Central memory CD8-positive, alpha-beta T cell (primary cell): ENCODE measurements at regions not wholly inside any gene's neighbourhood (a gene's known extent, or its start where the extent isn't known, plus 50 kb on each side); places are given as distances from the start of the nearest gene placed in this dataset.

Source experiments
- ATAC-seq: fragments of 150-1000 bp; cut with Tn5 transposase; replicated peaks from 2 replicates; pipeline ENCODE4 v1.10.0; 2022; ENCODE audit warnings: mild to moderate bottlenecking, moderate FRiP score, moderate number of reproducible peaks; ENCODE audit not compliant: poor library complexity, severe bottlenecking; ENCODE audit errors: extremely low read depth
- DNase-seq, 2 donors: peaks; one replicate each; pipeline ENCODE4 v3.0.0; 2021; ENCODE audit warnings: low spot score in 2 of 2
- H3K27ac Mint-ChIP-seq: one replicate; pipeline ENCODE4 v1.8.0; 2022; ENCODE audit warnings: low read depth, mild to moderate bottlenecking, moderate library complexity, mixed read lengths
- H3K27me3 Mint-ChIP-seq: one replicate; pipeline ENCODE4 v1.8.0; 2022; ENCODE audit warnings: mixed read lengths
- H3K36me3 Mint-ChIP-seq: one replicate; pipeline ENCODE4 v1.8.0; 2022; ENCODE audit warnings: mild to moderate bottlenecking, moderate library complexity, mixed read lengths; ENCODE audit not compliant: insufficient read depth
- H3K4me1 Mint-ChIP-seq: one replicate; pipeline ENCODE4 v1.8.0; 2022; ENCODE audit warnings: mixed read lengths
- H3K4me3 Mint-ChIP-seq: one replicate; pipeline ENCODE4 v1.8.0; 2022; ENCODE audit warnings: mild to moderate bottlenecking, moderate library complexity, mixed read lengths
- H3K9me3 Mint-ChIP-seq: one replicate; pipeline ENCODE4 v1.8.0; 2022; ENCODE audit warnings: mixed read lengths

DNA sequence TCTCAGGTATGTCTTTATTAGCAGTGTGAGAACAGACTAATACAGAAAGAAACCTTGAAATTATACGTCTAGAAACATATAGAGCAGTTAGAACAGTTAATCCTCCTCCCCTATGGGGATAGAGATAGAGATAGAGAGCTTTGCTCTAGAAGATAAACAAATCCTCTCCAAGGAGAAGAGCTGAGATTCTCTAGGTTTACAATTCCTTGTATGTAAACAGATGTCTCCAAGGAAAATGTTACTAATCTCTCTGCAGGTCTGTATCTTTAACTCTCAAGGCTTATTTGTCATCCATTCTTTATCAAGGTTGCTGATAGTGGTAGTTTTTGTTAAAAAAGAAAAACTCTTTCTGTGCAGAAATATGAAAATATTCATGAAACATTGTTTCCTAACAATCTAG, 282.1 kb upstream of the GIMD1 start:
- Mint-ChIP-seq H3K4me3 (no peak overlapping the region), H3K4me1 (no peaks in the 10 kb centered on the region), H3K9me3 (peaks cover 5% of the 10 kb centered on the region), H3K36me3 (no peaks in the 10 kb centered on the region), H3K27me3 (no peaks in the 10 kb centered on the region), H3K27ac (no peak overlapping the region)
- no peak for DNase-seq
- ATAC-seq, result no peak

- H3K4me1 Mint-ChIP-seq, result no peaks in the 10 kb centered on the region
- H3K4me3 Mint-ChIP-seq, result no peak overlapping the region
- no peaks in the 10 kb centered on the region for H3K27me3 Mint-ChIP-seq
- no peak for ATAC-seq
- H3K36me3 Mint-ChIP-seq, result no peaks in the 10 kb centered on the region
- no peak overlapping the region for H3K27ac Mint-ChIP-seq
- no peak for DNase-seq
- H3K9me3 Mint-ChIP-seq, result no peaks in the 10 kb centered on the region
These were observed 278.9 kb upstream of the GIMD1 start for GRCh38 chr4:106647451-106647850.

DNA sequence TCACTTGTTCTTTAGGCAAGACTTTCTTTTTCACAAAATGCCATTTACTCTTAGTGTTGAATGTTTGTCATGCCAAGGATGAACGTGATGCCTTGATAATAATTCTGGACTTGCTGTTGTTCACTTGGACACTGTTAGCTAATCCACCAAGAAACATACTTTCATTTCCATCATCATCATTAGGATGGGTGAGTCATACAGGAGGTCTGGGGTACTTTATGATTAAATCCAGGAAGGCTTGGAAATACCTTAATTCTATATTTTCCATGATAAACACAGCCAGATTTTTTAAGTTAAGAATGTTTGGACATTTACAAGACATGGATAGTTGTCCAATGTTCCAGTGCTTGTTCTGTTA, 260.7 kb upstream of the GIMD1 start:
- DNase-seq (no peak), ATAC-seq (no peak)
- Mint-ChIP-seq H3K4me3 (no peak overlapping the region), H3K27me3 (no peaks in the 10 kb centered on the region), H3K9me3 (peaks cover 6% of the 10 kb centered on the region), H3K36me3 (no peaks in the 10 kb centered on the region), H3K27ac (no peak overlapping the region), H3K4me1 (no peaks in the 10 kb centered on the region)

DNA sequence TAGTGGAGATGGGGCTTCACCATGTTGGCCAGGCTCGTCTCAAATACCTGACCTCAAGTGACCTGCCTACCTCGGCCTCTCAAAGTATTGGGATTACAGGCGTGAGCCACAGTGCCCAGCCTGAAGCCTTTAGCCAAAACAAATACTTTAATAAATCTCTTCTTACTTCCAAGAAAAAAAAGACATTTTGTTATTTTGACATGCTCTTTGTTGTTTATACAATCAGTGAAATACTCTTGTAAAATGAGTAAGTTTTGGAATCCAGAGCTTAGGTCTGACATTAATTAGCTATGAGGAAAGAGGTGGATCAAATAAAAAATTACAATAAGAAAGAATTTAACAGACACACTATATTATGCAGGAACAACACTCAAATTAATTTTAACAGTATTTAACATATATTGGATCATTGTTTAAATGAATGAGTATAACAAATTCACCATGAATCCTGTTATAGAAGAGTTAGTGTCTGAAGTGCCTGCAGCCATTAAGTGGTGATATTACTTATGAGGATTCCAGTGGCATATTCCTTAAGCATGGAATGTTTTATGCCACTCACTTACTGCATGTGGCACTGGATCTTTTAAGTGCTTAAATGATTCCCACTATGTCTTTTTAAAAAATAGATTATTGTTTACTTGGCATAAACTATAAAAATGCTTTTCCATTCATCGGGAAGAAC, 260.1 kb upstream of the GIMD1 start:
- no peaks in the 10 kb centered on the region for H3K27me3 Mint-ChIP-seq
- H3K4me3 Mint-ChIP-seq, result no peak overlapping the region
- no peaks in the 10 kb centered on the region for H3K36me3 Mint-ChIP-seq
- H3K4me1 Mint-ChIP-seq, result no peaks in the 10 kb centered on the region
- H3K9me3 Mint-ChIP-seq, result peaks cover 6% of the 10 kb centered on the region
- no peak overlapping the region for H3K27ac Mint-ChIP-seq
- ATAC-seq (no peak), DNase-seq (no peak)

GRCh38 chr4:106627051-106627450, 258.5 kb upstream of the GIMD1 start:
- H3K36me3 Mint-ChIP-seq, result no peaks in the 10 kb centered on the region
- no peaks in the 10 kb centered on the region for H3K4me1 Mint-ChIP-seq
- no peak for DNase-seq
- peaks cover 5% of the 10 kb centered on the region for H3K9me3 Mint-ChIP-seq
- ATAC-seq, result no peak
- H3K27ac Mint-ChIP-seq, result no peak overlapping the region
- no peaks in the 10 kb centered on the region for H3K27me3 Mint-ChIP-seq
- H3K4me3 Mint-ChIP-seq, result no peak overlapping the region

DNA sequence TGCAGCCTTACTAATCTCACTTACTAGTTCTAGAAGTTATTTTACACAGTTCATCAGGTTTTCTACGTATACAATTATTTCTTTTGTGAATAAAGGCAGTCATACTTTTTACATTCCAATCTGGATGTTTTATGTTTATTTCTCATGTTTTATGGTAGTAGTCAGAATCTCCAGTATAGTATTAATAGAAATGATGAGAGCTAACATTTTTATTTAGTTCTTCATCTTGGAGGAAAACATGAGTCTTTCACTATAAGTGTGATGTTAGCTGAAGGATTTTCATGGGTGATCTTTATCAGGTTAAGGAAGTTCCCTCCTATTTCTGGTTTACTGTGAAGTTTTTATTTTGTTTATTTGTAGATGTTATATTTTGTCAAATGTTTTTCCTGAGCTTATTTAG, 256.1 kb upstream of the GIMD1 start:
- Mint-ChIP-seq H3K27ac (no peak overlapping the region), H3K4me3 (no peak overlapping the region), H3K4me1 (no peaks in the 10 kb centered on the region)

DNA sequence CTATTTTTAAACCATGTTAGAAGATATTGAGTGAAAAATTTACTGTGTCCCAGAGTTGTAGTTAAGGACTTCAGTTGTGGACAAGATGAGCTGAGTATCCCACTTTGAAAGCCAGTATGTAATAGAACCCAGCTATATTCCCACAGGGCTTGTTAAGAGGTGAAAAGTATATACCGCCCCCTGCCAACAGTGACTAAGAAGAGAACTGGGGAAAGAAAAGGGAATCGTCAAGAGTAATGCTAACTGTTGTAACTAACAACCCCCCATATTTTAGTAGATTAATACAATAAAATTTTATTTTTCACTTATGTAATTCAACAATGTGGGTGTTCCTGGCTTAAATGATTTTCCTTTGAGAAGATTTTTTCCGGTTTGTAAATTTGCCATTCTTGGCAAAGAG, 250.4 kb upstream of the GIMD1 start:
- Mint-ChIP-seq H3K36me3 (no peaks in the 10 kb centered on the region), H3K27ac (no peak overlapping the region), H3K9me3 (peaks cover 5% of the 10 kb centered on the region), H3K4me3 (no peak overlapping the region), H3K27me3 (no peaks in the 10 kb centered on the region), H3K4me1 (no peaks in the 10 kb centered on the region)
- ATAC-seq, result no peak
- DNase-seq, result no peak

More for the DNA sequence above, 256.1 kb upstream of the GIMD1 start:
- H3K9me3 Mint-ChIP-seq, result no peaks in the 10 kb centered on the region
- no peak for ATAC-seq
- H3K36me3 Mint-ChIP-seq, result no peaks in the 10 kb centered on the region
- no peaks in the 10 kb centered on the region for H3K27me3 Mint-ChIP-seq
- no peak for DNase-seq

- Mint-ChIP-seq H3K4me1 (no peaks in the 10 kb centered on the region), H3K27ac (no peak overlapping the region), H3K4me3 (no peak overlapping the region), H3K36me3 (no peaks in the 10 kb centered on the region), H3K27me3 (no peaks in the 10 kb centered on the region), H3K9me3 (peaks cover 5% of the 10 kb centered on the region)
- DNase-seq (no peak), ATAC-seq (no peak)
These were observed 247.4 kb upstream of the GIMD1 start for GRCh38 chr4:106615961-106616360.

DNA sequence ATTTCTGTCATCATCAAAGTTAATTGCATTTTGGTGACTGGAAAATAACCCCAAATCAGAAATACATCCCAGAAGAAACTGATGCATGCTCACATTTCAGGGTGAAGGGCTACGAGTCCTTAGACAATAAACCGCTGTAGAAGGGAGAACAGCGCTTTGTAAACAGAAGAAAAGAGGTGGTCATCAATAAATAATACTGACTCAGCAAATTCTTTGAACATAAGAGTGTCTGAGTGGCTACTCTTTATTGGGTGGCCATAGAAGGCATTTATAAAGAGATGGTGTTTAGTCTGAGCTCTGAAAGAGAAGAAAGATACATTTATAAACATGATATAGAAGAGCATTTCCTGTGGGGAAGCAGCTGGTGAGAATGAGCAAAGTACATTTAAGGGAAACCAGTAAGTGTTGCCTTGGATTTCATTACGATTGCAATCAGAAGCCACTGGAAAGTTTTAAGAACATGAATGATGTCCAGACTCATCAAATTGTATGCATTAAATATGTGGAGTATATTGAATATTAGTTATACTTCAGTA, 246.9 kb upstream of the GIMD1 start:
- Mint-ChIP-seq H3K36me3 (no peaks in the 10 kb centered on the region), H3K27me3 (no peaks in the 10 kb centered on the region), H3K9me3 (peaks cover 5% of the 10 kb centered on the region), H3K27ac (no peak overlapping the region), H3K4me3 (no peak overlapping the region), H3K4me1 (no peaks in the 10 kb centered on the region)
- DNase-seq (no peak), ATAC-seq (no peak)

- Mint-ChIP-seq H3K9me3 (peaks cover 5% of the 10 kb centered on the region), H3K4me3 (no peak overlapping the region), H3K27ac (no peak overlapping the region), H3K36me3 (no peaks in the 10 kb centered on the region), H3K4me1 (no peaks in the 10 kb centered on the region), H3K27me3 (no peaks in the 10 kb centered on the region)
- ATAC-seq, result no peak
- DNase-seq, result no peak
These were observed 245.9 kb upstream of the GIMD1 start for GRCh38 chr4:106614441-106614840.

DNA sequence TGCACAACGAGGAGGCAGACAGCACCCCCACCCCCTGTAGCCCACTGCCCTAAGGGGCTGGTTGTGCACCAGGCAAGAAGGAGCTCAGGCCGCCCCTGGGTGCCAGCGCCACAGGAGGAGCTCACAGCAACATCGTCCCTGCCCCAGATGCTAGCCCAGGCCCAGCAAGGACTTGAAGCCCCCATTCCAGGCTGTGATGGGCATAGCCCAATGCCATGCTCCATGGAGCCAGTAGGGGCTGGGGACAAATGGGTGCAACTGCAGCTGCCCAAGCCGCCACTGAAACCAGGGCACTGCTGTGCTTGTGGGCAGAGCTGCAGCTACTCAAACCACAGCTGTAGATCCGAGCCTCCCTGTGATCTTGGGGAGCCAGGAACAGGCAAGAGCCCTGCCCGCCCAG, 241.3 kb upstream of the GIMD1 start:
- no peak overlapping the region for H3K4me3 Mint-ChIP-seq
- no peaks in the 10 kb centered on the region for H3K27me3 Mint-ChIP-seq
- no peaks in the 10 kb centered on the region for H3K36me3 Mint-ChIP-seq
- no peaks in the 10 kb centered on the region for H3K4me1 Mint-ChIP-seq
- ATAC-seq (no peak), DNase-seq (no peak)
- H3K27ac Mint-ChIP-seq, result no peak overlapping the region
- no peaks in the 10 kb centered on the region for H3K9me3 Mint-ChIP-seq

GRCh38 chr4:106607558-106607957, 239.0 kb upstream of the GIMD1 start:
- Mint-ChIP-seq H3K27me3 (no peaks in the 10 kb centered on the region), H3K9me3 (no peaks in the 10 kb centered on the region), H3K36me3 (no peaks in the 10 kb centered on the region), H3K4me3 (no peak overlapping the region), H3K27ac (no peak overlapping the region), H3K4me1 (no peaks in the 10 kb centered on the region)
- ATAC-seq (no peak), DNase-seq (no peak)

DNA sequence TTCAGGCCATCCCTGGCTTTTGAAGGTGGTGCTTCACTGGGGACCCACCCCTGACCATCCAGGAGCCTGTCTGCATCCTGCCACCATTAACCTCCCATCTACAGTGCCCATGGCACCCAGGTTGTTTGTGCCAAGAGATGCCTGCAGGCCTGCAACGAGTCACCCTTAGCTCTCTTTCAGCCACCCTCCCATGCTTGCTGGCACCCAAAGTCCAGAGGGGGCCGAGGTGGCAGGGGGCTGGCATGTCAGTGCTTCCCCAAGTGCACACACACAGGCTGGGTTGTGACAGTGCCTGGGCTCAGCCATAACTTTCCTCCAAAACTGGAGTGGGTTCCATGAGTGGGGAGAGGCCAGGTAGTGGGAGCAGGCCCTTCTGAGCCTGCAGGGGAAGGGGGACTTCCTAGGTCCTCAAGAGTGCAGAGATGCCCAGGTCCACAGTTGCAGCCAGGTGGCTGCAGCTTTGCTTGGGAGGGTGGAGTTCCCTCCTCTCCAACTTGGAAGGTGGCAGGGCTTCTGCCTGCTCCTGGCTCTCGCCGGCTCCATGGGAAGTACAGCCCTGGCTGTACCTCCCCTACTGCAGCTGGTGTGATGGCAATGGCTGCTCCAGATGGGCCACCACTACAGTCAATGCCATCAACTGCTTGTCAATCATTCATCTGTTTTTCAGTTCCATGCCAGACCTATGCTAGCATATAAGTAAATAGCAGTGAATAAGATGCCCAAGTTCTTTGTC, 235.9 kb upstream of the GIMD1 start:
- ATAC-seq, result no peak
- H3K4me1 Mint-ChIP-seq, result no peaks in the 10 kb centered on the region
- no peak overlapping the region for H3K27ac Mint-ChIP-seq
- H3K27me3 Mint-ChIP-seq, result no peaks in the 10 kb centered on the region
- no peak overlapping the region for H3K4me3 Mint-ChIP-seq
- DNase-seq, result no peak
- H3K9me3 Mint-ChIP-seq, result no peaks in the 10 kb centered on the region
- no peaks in the 10 kb centered on the region for H3K36me3 Mint-ChIP-seq
